ENCODE measurements at regions not wholly inside any gene's neighbourhood (a gene's known extent, or its start where the extent isn't known, plus 50 kb on each side); places are given as distances from the start of the nearest gene placed in this dataset.

- TF ChIP-seq CTCF (IDR thresholded peaks at IDR 0.05), result no peak
- no peak for TF ChIP-seq EZH2 (IDR thresholded peaks at IDR 0.05; ENCODE audit: borderline replicate concordance, insufficient read depth, low read depth, low read length, poor library complexity, severe bottlenecking)
These were observed 137.1 kb downstream of the ADAMTS15 start for GRCh38 chr11:130585545-130585944.

All from B cell (primary cell).